ENCODE measurements at regions not wholly inside any gene's neighbourhood (a gene's known extent, or its start where the extent isn't known, plus 50 kb on each side); places are given as distances from the start of the nearest gene placed in this dataset.

- WGBS, 5 donors, result 54 to 66% (median 60%) methylated on average over 4 of the region's 4 CpGs
- Histone ChIP-seq H3K36me3 (no peaks in the 10 kb centered on the region), H3K4me3 (no peak overlapping the region), H3K27ac (no peak overlapping the region), H3K27me3 (replicated peaks in 1 of 7) (no peaks in the 10 kb centered on the region), H3K9me3 (peaks cover 0 to 13% (median 0%) of the 10 kb centered on the region in 8 donors), H3K4me1 (no peaks in the 10 kb centered on the region)
- TF ChIP-seq POLR2AphosphoS5 (IDR thresholded peaks at IDR 0.05) (no peak), CTCF (IDR thresholded peaks at IDR 0.05 in 8 of 11, conservative IDR thresholded peaks at IDR 0.05 in 3 of 11) (no peak), POLR2A (IDR thresholded peaks at IDR 0.05) (no peak)
- intact Hi-C loops (cut with DNase I; ENCODE audit: low total_unique reads), result no loop called here
- DNase-seq, result no peak
Measured at GRCh38 chr15:25987638-25988037, 124.5 kb upstream of the ATP10A start.

GRCh38 chr15:25985165-25985564 lies 122.0 kb upstream of the ATP10A start:
- H3K36me3 ChIP-seq, result no peaks in the 10 kb centered on the region
- DNase-seq, result no peak
- H3K27me3 ChIP-seq (replicated peaks in 1 of 7), result no peaks in the 10 kb centered on the region
- H3K9me3 ChIP-seq, result peaks cover 0 to 13% (median 0%) of the 10 kb centered on the region in 8 donors
- no peak overlapping the region for H3K27ac ChIP-seq
- intact Hi-C loops (cut with DNase I; ENCODE audit: low total_unique reads), result no loop called here
- no peak overlapping the region for H3K4me3 ChIP-seq
- TF ChIP-seq POLR2AphosphoS5 (IDR thresholded peaks at IDR 0.05) (no peak), CTCF (IDR thresholded peaks at IDR 0.05 in 8 of 11, conservative IDR thresholded peaks at IDR 0.05 in 3 of 11) (no peak), POLR2A (IDR thresholded peaks at IDR 0.05) (no peak)
- WGBS, 5 donors, result 16 to 40% (median 16%) methylated on average over 4 of the region's 4 CpGs
- H3K4me1 ChIP-seq, result no peaks in the 10 kb centered on the region

- TF ChIP-seq CTCF (IDR thresholded peaks at IDR 0.05 in 8 of 11, conservative IDR thresholded peaks at IDR 0.05 in 3 of 11) (no peak), POLR2A (IDR thresholded peaks at IDR 0.05) (no peak), POLR2AphosphoS5 (IDR thresholded peaks at IDR 0.05) (no peak)
- 62 to 83% (median 65%) methylated on average over 6 of the region's 6 CpGs for WGBS, 5 donors
- no peaks in the 10 kb centered on the region for H3K36me3 ChIP-seq
Measured at GRCh38 chr15:25982736-25983135, 119.6 kb upstream of the ATP10A start.

GRCh38 chr15:25981114-25981513 lies 118.0 kb upstream of the ATP10A start:
- no peaks in the 10 kb centered on the region for H3K9me3 ChIP-seq
- intact Hi-C loops (cut with DNase I; ENCODE audit: low total_unique reads), result no loop called here
- no peak overlapping the region for H3K4me3 ChIP-seq
- H3K27ac ChIP-seq, result no peak overlapping the region
- DNase-seq, result no peak
- TF ChIP-seq POLR2A (IDR thresholded peaks at IDR 0.05) (no peak), CTCF (IDR thresholded peaks at IDR 0.05 in 8 of 11, conservative IDR thresholded peaks at IDR 0.05 in 3 of 11) (no peak), POLR2AphosphoS5 (IDR thresholded peaks at IDR 0.05) (no peak)
- no peaks in the 10 kb centered on the region for H3K4me1 ChIP-seq
- H3K36me3 ChIP-seq, result no peaks in the 10 kb centered on the region
- no peaks in the 10 kb centered on the region for H3K27me3 ChIP-seq (replicated peaks in 1 of 7)
- 70 to 85% (median 72%) methylated on average over 3 of the region's 3 CpGs for WGBS, 5 donors

More at GRCh38 chr15:25982736-25983135, 119.6 kb upstream of the ATP10A start:
- no peak for DNase-seq
- H3K4me3 ChIP-seq, result no peak overlapping the region
- intact Hi-C loops (cut with DNase I; ENCODE audit: low total_unique reads), result no loop called here
- H3K27me3 ChIP-seq (replicated peaks in 1 of 7), result no peaks in the 10 kb centered on the region
- H3K27ac ChIP-seq, result no peak overlapping the region
- H3K9me3 ChIP-seq, result no peaks in the 10 kb centered on the region
- H3K4me1 ChIP-seq, result no peaks in the 10 kb centered on the region
